HCT116 (cell line): ENCODE measurements at regions not wholly inside any gene's neighbourhood (a gene's known extent, or its start where the extent isn't known, plus 50 kb on each side); places are given as distances from the start of the nearest gene placed in this dataset.

ENCODE experiments used
- ATAC-seq: fragments of 200-7000 bp; cut with Tn5 transposase; 2 replicates; pipeline ENCODE4 v1.9.1; 2020; ENCODE audit warnings: mild to moderate bottlenecking, moderate library complexity
- BruUV-seq: library from RNA; stranded (reverse); fragments of 400-500 nt; replicated peaks from 2 replicates; lab custom pipeline; 2021; lab: Mats Ljungman, UMichigan
- CTCF ChIA-PET: fragments of 300-600 bp; sonication (Branson Sonifier 250); formaldehyde crosslinking; loops from one replicate; lab custom pipeline; 2021; ENCODE audit warnings: antibody characterized with exemption; lab: Charles Lee
- POLR2A ChIA-PET: fragments of 300-600, 350-600 bp; sonication (Branson Sonifier 250); formaldehyde crosslinking; loops from one replicate; lab custom pipeline; 2021; ENCODE audit warnings: antibody characterized with exemption; lab: Charles Lee
- RAD21 ChIA-PET, 2 experiments: fragments of 300-600 bp; sonication (Branson Sonifier 250); formaldehyde crosslinking; loops; one replicate each; lab custom pipeline; 2023; ENCODE audit warnings: low total read pairs in 2 of 2; ENCODE audit not compliant: uncharacterized antibody in 2 of 2, unreplicated experiment in 2 of 2, low non-redundant PET in 1 of 2; lab: Charles Lee
- DNase-seq: peaks from one replicate; pipeline ENCODE4 v3.0.0-alpha.2; 2010; ENCODE audit warnings: low read depth, low spot score
- H2AFZ ChIP-seq: fragments of 200-600 bp; shearing (Covaris generic), sonication (generic); 2 replicates; pipeline ENCODE4 v1.6.1; 2017; ENCODE audit warnings: low read depth, mixed run types, mixed read lengths, antibody characterized with exemption, low read length; ENCODE audit not compliant: poor library complexity, severe bottlenecking
- H3K27ac ChIP-seq: 2 replicates; pipeline ENCODE4 v1.5.1; 2012; ENCODE audit warnings: low read depth, low read length
- H3K27me3 ChIP-seq: fragments of 200-600 bp; sonication (generic); 2 replicates; pipeline ENCODE4 v1.6.1; 2016; ENCODE audit warnings: mixed run types, low read length, mixed read lengths; ENCODE audit not compliant: insufficient read depth
- H3K36me3 ChIP-seq, 2 experiments: fragments of 200-500 bp in 1 of 2; fragments of 200-600 bp in 1 of 2; sonication (Bioruptor generic) in 1 of 2; sonication (generic) in 1 of 2; 2 replicates each; pipeline versions ENCODE4 v1.5.1 to v1.6.1; 2014 to 2016; ENCODE audit warnings: low read length in 2 of 2, inconsistent platforms in 1 of 2, mixed read lengths in 1 of 2, mixed run types in 1 of 2; ENCODE audit not compliant: insufficient read depth in 2 of 2, control insufficient read depth in 1 of 2
- H3K4me1 ChIP-seq, 2 experiments: fragments of 200-600 bp in 1 of 2; sonication (generic) in 1 of 2; 2 replicates each; pipeline versions ENCODE4 v1.5.1 to v1.6.1; 2012 to 2017; ENCODE audit warnings: low read length in 2 of 2, inconsistent platforms in 1 of 2, mild to moderate bottlenecking in 1 of 2, mixed read lengths in 1 of 2, mixed run types in 1 of 2, moderate library complexity in 1 of 2; ENCODE audit not compliant: insufficient read depth in 2 of 2, control insufficient read depth in 1 of 2
- H3K4me2 ChIP-seq: fragments of 200-600 bp; sonication (generic); 2 replicates; pipeline ENCODE4 v1.6.1; 2017; ENCODE audit warnings: mixed run types, low read length, mixed read lengths
- H3K4me3 ChIP-seq, 2 experiments: fragments of 200-600 bp in 1 of 2; sonication (generic) in 1 of 2; replicated peaks in 1 of 2; 2 replicates each; pipeline ENCODE4 v1.5.1; 2011 to 2016; ENCODE audit warnings: low read length in 2 of 2, control low read depth in 1 of 2, low read depth in 1 of 2, mild to moderate bottlenecking in 1 of 2, mixed read lengths in 1 of 2, mixed run types in 1 of 2
- H3K79me2 ChIP-seq: fragments of 200-600 bp; sonication (generic); 2 replicates; pipeline ENCODE4 v1.6.1; 2017; ENCODE audit warnings: mild to moderate bottlenecking, mixed run types, low read length, moderate library complexity, mixed read lengths; ENCODE audit not compliant: insufficient read depth
- H3K9ac ChIP-seq: fragments of 200-600 bp; sonication (generic); 2 replicates; pipeline ENCODE4 v1.6.1; 2016; ENCODE audit warnings: low read length, mixed read lengths
- H3K9me2 ChIP-seq: fragments of 200-600 bp; sonication (generic), shearing (Covaris generic); 2 replicates; pipeline ENCODE4 v1.6.1; 2017; ENCODE audit warnings: mixed run types, mild to moderate bottlenecking, moderate library complexity; ENCODE audit not compliant: insufficient read depth
- H3K9me3 ChIP-seq, 2 experiments: fragments of 200-500 bp in 1 of 2; fragments of 200-600 bp in 1 of 2; sonication (Bioruptor generic) in 1 of 2; sonication (generic) in 1 of 2; 2 replicates each; pipeline ENCODE4 v1.6.1; 2014 to 2017; ENCODE audit warnings: low read length in 2 of 2, mixed read lengths in 2 of 2, inconsistent platforms in 1 of 2, low read depth in 1 of 2, mild to moderate bottlenecking in 1 of 2, mixed run types in 1 of 2, moderate library complexity in 1 of 2; ENCODE audit not compliant: control insufficient read depth in 1 of 2, insufficient read depth in 1 of 2
- H4K20me1 ChIP-seq: fragments of 200-600 bp; sonication (generic), shearing (Covaris generic); 2 replicates; pipeline ENCODE4 v1.6.1; 2017; ENCODE audit warnings: mixed run types, mild to moderate bottlenecking, moderate library complexity; ENCODE audit not compliant: insufficient read depth
- CBX3 ChIP-seq: IDR thresholded peaks from 2 replicates; pipeline ENCODE4 v1.6.1; 2012; ENCODE audit warnings: low read depth
- EGR1 ChIP-seq: IDR thresholded peaks from 2 replicates; pipeline ENCODE4 v1.6.1; 2012; ENCODE audit warnings: low read depth
- ELF1 ChIP-seq: IDR thresholded peaks from 2 replicates; pipeline ENCODE4 v1.6.1; 2012; ENCODE audit warnings: low read depth, borderline replicate concordance
- EZH2 ChIP-seq: fragments of 200-600 bp; sonication (generic); IDR thresholded peaks from 2 replicates; pipeline ENCODE4 v1.6.1; 2017; ENCODE audit warnings: antibody characterized with exemption, mixed run types
- EZH2phosphoT487 ChIP-seq: fragments of 200-600 bp; IDR thresholded peaks from 2 replicates; pipeline ENCODE4 v1.6.1; 2018; ENCODE audit warnings: antibody characterized with exemption, borderline replicate concordance
- FOSL1 ChIP-seq: IDR thresholded peaks from 2 replicates; pipeline ENCODE4 v1.6.1; 2012; ENCODE audit warnings: low read depth
- JUND ChIP-seq: IDR thresholded peaks from 2 replicates; pipeline ENCODE4 v1.6.1; 2012
- POLR2AphosphoS5 ChIP-seq: IDR thresholded peaks from 2 replicates; pipeline ENCODE4 v1.6.1; 2011; ENCODE audit warnings: mild to moderate bottlenecking, low read depth, low read length, moderate library complexity
- SIN3A ChIP-seq: IDR thresholded peaks from 2 replicates; pipeline ENCODE4 v1.6.1; 2012; ENCODE audit warnings: low read depth
- SP1 ChIP-seq: IDR thresholded peaks from 2 replicates; pipeline ENCODE4 v1.6.1; 2012; ENCODE audit warnings: low read depth
- TCF7L2 ChIP-seq: IDR thresholded peaks from 2 replicates; pipeline ENCODE4 v1.7.0; 2011; ENCODE audit warnings: borderline replicate concordance, inconsistent platforms; ENCODE audit not compliant: insufficient read depth, insufficient read length; ENCODE audit errors: extremely low read depth
- YY1 ChIP-seq: IDR thresholded peaks from 2 replicates; pipeline ENCODE4 v1.6.1; 2011; ENCODE audit warnings: low read length, low read depth, moderate library complexity, mild to moderate bottlenecking; ENCODE audit not compliant: insufficient replicate concordance; ENCODE audit errors: extremely low read depth
- ZFX ChIP-seq: fragments of 450-650 bp; IDR thresholded peaks from 2 replicates; pipeline ENCODE4 v1.6.1; 2017
- ZNF274 ChIP-seq: fragments of 200-500 bp; sonication (Bioruptor generic); IDR thresholded peaks from 2 replicates; pipeline ENCODE4 v1.6.1; 2014; ENCODE audit warnings: mild to moderate bottlenecking, low read depth, low read length, inconsistent platforms
- intact Hi-C: fragments of 100-400 bp; cut with micrococcal nuclease; formaldehyde crosslinking; loops from 2 replicates; pipeline ENCODE4 v1.10.0; 2022
- TF ChIP-seq, protein P1 (sequence below): IDR thresholded peaks from 2 replicates; pipeline ENCODE4 v1.6.1; 2011; ENCODE audit warnings: mild to moderate bottlenecking, low read length, moderate library complexity; ENCODE audit not compliant: insufficient replicate concordance; ENCODE audit errors: extremely low read depth
- TF ChIP-seq, protein P2 (sequence below): IDR thresholded peaks from 2 replicates; pipeline ENCODE4 v1.6.1; 2012
- TF ChIP-seq, protein P3 (sequence below), 3 experiments: fragments of 200-600 bp in 1 of 3; sonication (generic) in 1 of 3; IDR thresholded peaks in 2 of 3; conservative IDR thresholded peaks in 1 of 3; 2 replicates each; pipeline ENCODE4 v1.5.1; 2012 to 2017; ENCODE audit warnings: low read depth in 2 of 3, low read length in 2 of 3, antibody characterized with exemption in 1 of 3, borderline replicate concordance in 1 of 3, control low read depth in 1 of 3, mild to moderate bottlenecking in 1 of 3, mixed read lengths in 1 of 3, mixed run types in 1 of 3, moderate library complexity in 1 of 3; ENCODE audit not compliant: insufficient read depth in 1 of 3
- TF ChIP-seq, protein P4 (sequence below): IDR thresholded peaks from 2 replicates; pipeline ENCODE4 v1.6.1; 2012

DNA sequence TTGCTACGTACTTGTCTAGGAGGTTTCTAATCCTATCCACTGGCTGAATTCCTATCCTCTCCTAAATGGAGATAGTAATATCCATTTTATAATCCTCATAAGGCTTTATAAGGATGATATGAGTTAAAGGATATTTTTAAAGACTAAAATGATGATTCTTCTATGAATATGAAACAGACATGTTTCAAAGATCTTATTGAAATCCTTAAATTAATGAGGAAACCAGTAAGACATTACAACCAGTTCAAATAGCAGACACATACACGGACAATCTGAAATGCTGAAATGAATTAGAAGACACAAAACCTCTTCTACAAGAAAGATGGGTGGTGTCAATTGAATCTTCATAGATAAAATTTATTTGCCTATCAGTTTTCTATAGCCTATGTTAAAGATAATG lies 132.9 kb upstream of the ANK3 start:
- Histone ChIP-seq H3K4me3 (no peak overlapping the region), H3K27me3 (no peaks in the 10 kb centered on the region), H3K4me1 (no peaks in the 10 kb centered on the region), H3K9me2 (no peaks in the 10 kb centered on the region), H3K36me3 (no peaks in the 10 kb centered on the region), H3K27ac (no peak overlapping the region), H3K79me2 (no peaks in the 10 kb centered on the region), H2AFZ (no peak overlapping the region), H3K9me3 (no peaks in the 10 kb centered on the region), H3K4me2 (no peak overlapping the region), H3K9ac (no peak overlapping the region), H4K20me1 (no peaks in the 10 kb centered on the region)
- no peak for ATAC-seq
- ChIA-PET CTCF (no interaction called here), POLR2A (no interaction called here), RAD21 (no interaction called here)
- DNase-seq = no peak
- BruUV-seq = no TSS peak
- intact Hi-C loops = no loop called here
- TF ChIP-seq YY1 = no peak
- TF ChIP-seq SP1 = no peak
- TF ChIP-seq EZH2 = no peak
- no peak for TF ChIP-seq TCF7L2
- TF ChIP-seq ZFX = no peak
- no peak for TF ChIP-seq ZNF274
- TF ChIP-seq EZH2phosphoT487 = no peak
- no peak for TF ChIP-seq ELF1
- TF ChIP-seq POLR2AphosphoS5 = no peak
- no peak for TF ChIP-seq EGR1
- no peak for TF ChIP-seq CBX3
- no peak for TF ChIP-seq FOSL1

DNA sequence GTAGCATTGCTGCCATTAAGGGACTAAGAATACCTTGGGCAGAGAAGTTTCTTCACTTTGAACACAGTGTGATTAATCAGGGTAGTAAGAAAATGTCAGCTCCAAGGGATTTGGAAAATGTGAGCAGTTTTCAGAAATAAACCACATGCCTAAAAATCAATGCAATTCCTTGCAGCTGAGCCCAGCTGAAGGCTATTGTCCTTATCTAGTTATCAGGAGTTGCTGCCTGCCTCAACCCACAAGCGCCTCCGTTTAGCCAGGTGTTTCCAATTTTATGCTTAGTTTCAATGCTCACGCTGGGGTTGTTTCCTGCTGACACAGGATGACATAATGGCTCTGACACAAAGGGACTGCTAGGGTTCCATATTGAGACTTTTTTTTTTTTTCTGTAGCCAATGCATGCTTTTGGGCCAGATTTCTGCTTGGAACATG lies 132.3 kb upstream of the ANK3 start:
- ATAC-seq = no peak
- Histone ChIP-seq H3K9me3 (no peaks in the 10 kb centered on the region), H3K9ac (no peak overlapping the region), H3K27me3 (no peaks in the 10 kb centered on the region), H4K20me1 (no peaks in the 10 kb centered on the region), H3K79me2 (no peaks in the 10 kb centered on the region), H3K36me3 (no peaks in the 10 kb centered on the region), H3K4me2 (no peak overlapping the region), H3K4me1 (no peaks in the 10 kb centered on the region), H2AFZ (no peak overlapping the region), H3K9me2 (no peaks in the 10 kb centered on the region), H3K27ac (no peak overlapping the region), H3K4me3 (no peak overlapping the region)
- ChIA-PET CTCF (no interaction called here), RAD21 (no interaction called here), POLR2A (no interaction called here)
- DNase-seq = no peak
- intact Hi-C loops = no loop called here
- BruUV-seq = no TSS peak
- TF ChIP-seq TCF7L2 (no peak), FOSL1 (no peak), YY1 (no peak), SIN3A (no peak), ZNF274 (no peak), JUND (no peak)
- TF ChIP-seq, protein P1, sequence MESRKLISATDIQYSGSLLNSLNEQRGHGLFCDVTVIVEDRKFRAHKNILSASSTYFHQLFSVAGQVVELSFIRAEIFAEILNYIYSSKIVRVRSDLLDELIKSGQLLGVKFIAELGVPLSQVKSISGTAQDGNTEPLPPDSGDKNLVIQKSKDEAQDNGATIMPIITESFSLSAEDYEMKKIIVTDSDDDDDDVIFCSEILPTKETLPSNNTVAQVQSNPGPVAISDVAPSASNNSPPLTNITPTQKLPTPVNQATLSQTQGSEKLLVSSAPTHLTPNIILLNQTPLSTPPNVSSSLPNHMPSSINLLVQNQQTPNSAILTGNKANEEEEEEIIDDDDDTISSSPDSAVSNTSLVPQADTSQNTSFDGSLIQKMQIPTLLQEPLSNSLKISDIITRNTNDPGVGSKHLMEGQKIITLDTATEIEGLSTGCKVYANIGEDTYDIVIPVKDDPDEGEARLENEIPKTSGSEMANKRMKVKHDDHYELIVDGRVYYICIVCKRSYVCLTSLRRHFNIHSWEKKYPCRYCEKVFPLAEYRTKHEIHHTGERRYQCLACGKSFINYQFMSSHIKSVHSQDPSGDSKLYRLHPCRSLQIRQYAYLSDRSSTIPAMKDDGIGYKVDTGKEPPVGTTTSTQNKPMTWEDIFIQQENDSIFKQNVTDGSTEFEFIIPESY = no peak
- TF ChIP-seq, protein P2, sequence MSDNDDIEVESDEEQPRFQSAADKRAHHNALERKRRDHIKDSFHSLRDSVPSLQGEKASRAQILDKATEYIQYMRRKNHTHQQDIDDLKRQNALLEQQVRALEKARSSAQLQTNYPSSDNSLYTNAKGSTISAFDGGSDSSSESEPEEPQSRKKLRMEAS = no peak
- TF ChIP-seq, protein P3, sequence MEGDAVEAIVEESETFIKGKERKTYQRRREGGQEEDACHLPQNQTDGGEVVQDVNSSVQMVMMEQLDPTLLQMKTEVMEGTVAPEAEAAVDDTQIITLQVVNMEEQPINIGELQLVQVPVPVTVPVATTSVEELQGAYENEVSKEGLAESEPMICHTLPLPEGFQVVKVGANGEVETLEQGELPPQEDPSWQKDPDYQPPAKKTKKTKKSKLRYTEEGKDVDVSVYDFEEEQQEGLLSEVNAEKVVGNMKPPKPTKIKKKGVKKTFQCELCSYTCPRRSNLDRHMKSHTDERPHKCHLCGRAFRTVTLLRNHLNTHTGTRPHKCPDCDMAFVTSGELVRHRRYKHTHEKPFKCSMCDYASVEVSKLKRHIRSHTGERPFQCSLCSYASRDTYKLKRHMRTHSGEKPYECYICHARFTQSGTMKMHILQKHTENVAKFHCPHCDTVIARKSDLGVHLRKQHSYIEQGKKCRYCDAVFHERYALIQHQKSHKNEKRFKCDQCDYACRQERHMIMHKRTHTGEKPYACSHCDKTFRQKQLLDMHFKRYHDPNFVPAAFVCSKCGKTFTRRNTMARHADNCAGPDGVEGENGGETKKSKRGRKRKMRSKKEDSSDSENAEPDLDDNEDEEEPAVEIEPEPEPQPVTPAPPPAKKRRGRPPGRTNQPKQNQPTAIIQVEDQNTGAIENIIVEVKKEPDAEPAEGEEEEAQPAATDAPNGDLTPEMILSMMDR (IDR thresholded peaks at IDR 0.05 in 2 of 3, conservative IDR thresholded peaks at IDR 0.05 in 1 of 3; ENCODE audit: borderline replicate concordance in 1 of 3, insufficient read depth in 1 of 3, low read depth in 2 of 3, low read length in 2 of 3) = no peak
- TF ChIP-seq, protein P4, sequence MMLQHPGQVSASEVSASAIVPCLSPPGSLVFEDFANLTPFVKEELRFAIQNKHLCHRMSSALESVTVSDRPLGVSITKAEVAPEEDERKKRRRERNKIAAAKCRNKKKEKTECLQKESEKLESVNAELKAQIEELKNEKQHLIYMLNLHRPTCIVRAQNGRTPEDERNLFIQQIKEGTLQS = no peak
